HepG2 (cell line): ENCODE measurements at regions not wholly inside any gene's neighbourhood (a gene's known extent, or its start where the extent isn't known, plus 50 kb on each side); places are given as distances from the start of the nearest gene placed in this dataset.

ENCODE experiments used
- ATAC-seq: fragments of 200-7000 bp; cut with Tn5 transposase; 3 replicates; pipeline ENCODE4 v1.9.1; 2020; ENCODE audit warnings: mild to moderate bottlenecking, moderate library complexity
- BruUV-seq: library from RNA; stranded (reverse); fragments of 400-500 nt; replicated peaks from 2 replicates; lab custom pipeline; 2021; lab: Mats Ljungman, UMichigan
- CTCF ChIA-PET: fragments of 300-600 bp; formaldehyde crosslinking; extraction: SDS; loops from one replicate; lab custom pipeline; 2021; ENCODE audit warnings: low total read pairs, inconsistent platforms, low intra/inter-chr PET ratio; lab: Yijun Ruan, JAX
- POLR2A ChIA-PET: fragments of 350-600 bp; sonication (Branson Sonifier 250); formaldehyde crosslinking; loops from one replicate; lab custom pipeline; 2020; ENCODE audit warnings: antibody characterized with exemption, inconsistent platforms; lab: Yijun Ruan, JAX
- DNase-seq: peaks from one replicate; pipeline ENCODE4 v3.0.0-alpha.2; 2015; ENCODE audit warnings: low spot score
- FAIRE-seq: peaks from 3 replicates; lab custom pipeline; 2011; peaks lifted over from hg19 to GRCh38; lab: Jason Lieb, UNC
- H2AFZ ChIP-seq: one replicate; pipeline ENCODE4 v1.6.1; 2011; ENCODE audit warnings: low read length, inconsistent platforms
- H3K27ac ChIP-seq: fragments of 300-600 bp; 3 replicates; pipeline ENCODE4 v1.8.0; 2011; ENCODE audit warnings: mixed run types, mild to moderate bottlenecking, mixed read lengths, low read length, inconsistent platforms; ENCODE audit not compliant: insufficient read depth; ENCODE audit errors: extremely low read length
- H3K27me3 ChIP-seq, 2 experiments: fragments of 200-600 bp in 1 of 2; 2 replicates in 1 of 2; 3 replicates in 1 of 2; pipeline versions ENCODE4 v1.6.0 to v1.8.0; 2011; ENCODE audit warnings: low read length in 2 of 2, mild to moderate bottlenecking in 2 of 2, moderate library complexity in 2 of 2, inconsistent platforms in 1 of 2; ENCODE audit not compliant: insufficient read depth in 2 of 2, control insufficient read depth in 1 of 2
- H3K36me3 ChIP-seq, 2 experiments: fragments of 200-600 bp in 1 of 2; replicated peaks in 1 of 2; 2 replicates in 1 of 2; 3 replicates in 1 of 2; pipeline versions ENCODE4 v1.5.1 to v1.8.0; 2011; ENCODE audit warnings: low read length in 2 of 2, inconsistent platforms in 1 of 2; ENCODE audit not compliant: insufficient read depth in 2 of 2, control insufficient read depth in 1 of 2
- H3K4me1 ChIP-seq: 2 replicates; pipeline ENCODE4 v1.5.1; 2012; ENCODE audit warnings: low read length, inconsistent platforms; ENCODE audit not compliant: insufficient read depth
- H3K4me2 ChIP-seq: 2 replicates; pipeline ENCODE4 v1.6.0; 2011; ENCODE audit warnings: low read depth, low read length, inconsistent platforms
- H3K4me3 ChIP-seq, 3 experiments: fragments of 200-600 bp in 1 of 3; sonication (generic), shearing (Covaris generic) in 1 of 3; replicated peaks in 1 of 3; 2 replicates each; pipeline ENCODE4 v1.5.1; 2011 to 2016; ENCODE audit warnings: low read length in 3 of 3, inconsistent platforms in 2 of 3, low read depth in 2 of 3, mild to moderate bottlenecking in 2 of 3, control low read depth in 1 of 3, mixed read lengths in 1 of 3; ENCODE audit not compliant: insufficient read depth in 1 of 3
- H3K79me2 ChIP-seq: one replicate; pipeline ENCODE4 v1.6.1; 2011; ENCODE audit warnings: low read length, inconsistent platforms; ENCODE audit not compliant: insufficient read depth
- H3K9ac ChIP-seq: 2 replicates; pipeline ENCODE4 v1.6.0; 2011; ENCODE audit warnings: mild to moderate bottlenecking, low read depth, low read length, inconsistent platforms; ENCODE audit not compliant: insufficient read depth
- H3K9me3 ChIP-seq: 2 replicates; pipeline ENCODE4 v1.5.1; 2012; ENCODE audit warnings: mild to moderate bottlenecking, low read length
- H4K20me1 ChIP-seq: 2 replicates; pipeline ENCODE4 v1.6.0; 2011; ENCODE audit warnings: inconsistent platforms, mild to moderate bottlenecking, low read length, moderate library complexity; ENCODE audit not compliant: insufficient read depth
- ASH2L ChIP-seq: fragments of 300-600, 200-600 bp; sonication (generic); IDR thresholded peaks from 2 replicates; pipeline ENCODE4 v1.7.0; 2017; ENCODE audit warnings: low read depth, mild to moderate bottlenecking, moderate library complexity, mixed read lengths, low read length; ENCODE audit not compliant: insufficient read length
- BRD4 ChIP-seq: sonication (generic); formaldehyde crosslinking; IDR thresholded peaks from 2 replicates; pipeline ENCODE4 v1.4.0; 2020; ENCODE audit warnings: missing genetic modification reagents
- CBX2 ChIP-seq, 2 experiments: fragments of 200-600 bp in 1 of 2; sonication (generic); formaldehyde crosslinking in 1 of 2; IDR thresholded peaks; 2 replicates each; pipeline versions ENCODE4 v1.7.0 to v1.8.1; 2018 to 2022; ENCODE audit warnings: low read depth in 2 of 2, low read length in 1 of 2, mild to moderate bottlenecking in 1 of 2, missing genetic modification reagents in 1 of 2
- FOSL1 ChIP-seq: sonication (generic); formaldehyde crosslinking; IDR thresholded peaks from 2 replicates; pipeline ENCODE4 v1.9.0; 2021; ENCODE audit warnings: missing genetic modification reagents, borderline replicate concordance
- HOXA3 ChIP-seq: sonication (generic); formaldehyde crosslinking; IDR thresholded peaks from 2 replicates; pipeline ENCODE4 v1.5.0; 2020; ENCODE audit warnings: missing genetic modification reagents
- ISX ChIP-seq: sonication (generic); formaldehyde crosslinking; conservative IDR thresholded peaks from 2 replicates; pipeline ENCODE4 v1.5.0; 2020; ENCODE audit warnings: missing genetic modification reagents
- KDM3A ChIP-seq: IDR thresholded peaks from 2 replicates; pipeline ENCODE4 v1.6.1; 2018; ENCODE audit warnings: low read depth, missing compliant biosample characterization
- SNRNP70 ChIP-seq: fragments of 200-400 bp; formaldehyde crosslinking; IDR thresholded peaks from 2 replicates; pipeline ENCODE4 v1.6.1; 2017; ENCODE audit warnings: mild to moderate bottlenecking, low read depth, low read length, moderate library complexity
- XBP1 ChIP-seq: sonication (generic); formaldehyde crosslinking; IDR thresholded peaks from 2 replicates; pipeline ENCODE4 v1.5.0; 2020; ENCODE audit warnings: missing genetic modification reagents
- ZBTB7B ChIP-seq: sonication (generic); formaldehyde crosslinking; IDR thresholded peaks from 2 replicates; pipeline ENCODE4 v1.4.0; 2020; ENCODE audit warnings: missing genetic modification reagents
- ZNF205 ChIP-seq: IDR thresholded peaks from 2 replicates; pipeline ENCODE4 v1.6.1; 2018; ENCODE audit warnings: missing biosample characterization, missing genetic modification reagents
- ZNF564 ChIP-seq: sonication (generic); formaldehyde crosslinking; IDR thresholded peaks from 2 replicates; pipeline ENCODE4 v1.8.1; 2023; ENCODE audit warnings: mild to moderate bottlenecking, missing genetic modification reagents
- WGBS: methylation state at CpG from one replicate; pipeline ENCODE4 v1.1.6; 2017; ENCODE audit warnings: low lambda C conversion rate; 5-methylcytosine and 5-hydroxymethylcytosine counted together
- in situ Hi-C: cut with HindIII; loops from 2 replicates; pipeline ENCODE4 v1.10.0; 2017; ENCODE audit warnings: low pct_unique_long_range_greater_than_20kb; ENCODE audit not compliant: extremely low pct_ligation_motif_present
- intact Hi-C: fragments of 100-400 bp; cut with micrococcal nuclease; formaldehyde crosslinking; loops from one replicate; pipeline ENCODE4 v1.10.0; 2022; ENCODE audit not compliant: unreplicated experiment
- TF ChIP-seq, protein P1 (sequence below): sonication (generic); IDR thresholded peaks from 2 replicates; pipeline ENCODE4 v1.6.1; 2016; ENCODE audit warnings: low read depth, borderline replicate concordance
- TF ChIP-seq, protein P2 (sequence below): sonication (generic); formaldehyde crosslinking; IDR thresholded peaks from 2 replicates; pipeline ENCODE4 v1.4.0; 2020; ENCODE audit warnings: missing genetic modification reagents; ENCODE audit errors: not compliant biosample characterization
- TF ChIP-seq, protein P3 (sequence below): sonication (generic); formaldehyde crosslinking; IDR thresholded peaks from 2 replicates; pipeline ENCODE4 v1.4.0; 2020; ENCODE audit warnings: missing genetic modification reagents

DNA sequence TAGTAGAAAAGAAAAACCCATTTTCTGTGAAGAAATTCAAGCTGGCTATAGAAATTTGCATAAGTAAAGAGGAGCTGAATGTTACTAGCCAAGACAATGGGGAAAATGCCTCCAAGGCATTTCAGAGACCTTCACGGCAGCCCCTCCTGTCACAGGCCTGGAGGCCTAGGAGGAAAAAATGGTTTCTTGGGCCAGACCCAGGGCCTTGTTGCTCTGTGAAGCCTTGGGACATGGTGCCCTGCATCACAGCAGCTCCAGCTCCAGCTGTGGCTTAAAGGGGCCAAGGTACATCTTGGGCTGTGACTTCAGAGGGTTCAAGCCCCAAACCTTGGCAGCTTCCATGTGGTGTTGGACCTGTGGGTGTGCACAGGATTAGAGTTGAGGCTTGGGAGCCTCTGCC, 130.0 kb upstream of the DMRTA1 start:
- CTCF ChIA-PET = no interaction called here
- no peaks in the 10 kb centered on the region for H3K36me3 ChIP-seq
- TF ChIP-seq ZNF564 (CRISPR knock-in tag) (no peak), ZNF205 (no peak)
- TF ChIP-seq, all 625 proteins: peak for 0
- Histone ChIP-seq H3K4me3 (no peak overlapping the region), H2AFZ (no peak overlapping the region), H3K79me2 (no peaks in the 10 kb centered on the region), H3K9me3 (peaks cover 28% of the 10 kb centered on the region), H3K9ac (no peak overlapping the region), H3K4me1 (no peaks in the 10 kb centered on the region), H3K27me3 (no peaks in the 10 kb centered on the region), H4K20me1 (no peaks in the 10 kb centered on the region), H3K27ac (no peak overlapping the region), H3K4me2 (no peak overlapping the region)
- ATAC-seq (no peak), FAIRE-seq (no peak), DNase-seq (no peak)
- intact Hi-C loops (no loop called here), in situ Hi-C loops (no loop called here)
- BruUV-seq = no TSS peak
- POLR2A ChIA-PET = no interaction called here
- 14% methylated on average over 1 of the region's 1 CpG for WGBS

DNA sequence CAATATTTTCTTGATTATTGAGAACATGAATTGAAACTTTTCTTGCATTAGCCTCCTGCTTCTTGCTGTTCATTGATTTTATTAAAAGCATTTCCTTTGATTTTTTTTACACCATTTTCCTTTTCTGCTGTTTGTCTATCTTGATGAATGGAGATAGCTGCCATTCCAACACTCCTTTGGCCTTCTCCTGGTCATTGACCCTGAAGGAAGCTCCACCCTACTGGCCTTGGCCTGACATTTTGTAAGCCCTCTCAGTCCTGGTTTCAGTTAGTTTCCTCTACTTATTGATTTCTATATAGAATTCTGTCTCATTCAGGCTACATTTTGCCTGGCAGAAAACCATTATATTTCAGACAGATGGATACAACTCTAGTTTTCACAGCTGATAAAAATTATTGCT, 115.1 kb upstream of the DMRTA1 start:
- ChIA-PET POLR2A (no interaction called here), CTCF (no interaction called here)
- Histone ChIP-seq H3K4me1 (no peaks in the 10 kb centered on the region), H3K79me2 (no peaks in the 10 kb centered on the region), H3K9me3 (no peaks in the 10 kb centered on the region), H3K4me2 (no peak overlapping the region), H2AFZ (no peak overlapping the region), H3K9ac (no peak overlapping the region), H3K4me3 (no peak overlapping the region), H4K20me1 (no peaks in the 10 kb centered on the region), H3K27me3 (no peaks in the 10 kb centered on the region), H3K36me3 (no peaks in the 10 kb centered on the region), H3K27ac (no peak overlapping the region)
- BruUV-seq = no TSS peak
- intact Hi-C loops = no loop called here
- FAIRE-seq = no peak
- ATAC-seq = no peak
- no peak for DNase-seq
- in situ Hi-C loops = no loop called here
- TF ChIP-seq ISX (CRISPR knock-in tag) (no peak), FOSL1 (CRISPR knock-in tag) (no peak), KDM3A (CRISPR knock-in tag) (no peak), SNRNP70 (no peak), ZBTB7B (CRISPR knock-in tag) (no peak), CBX2 (IDR thresholded peaks at IDR 0.05; ENCODE audit: low read depth, low read length) (no peak), CBX2 (CRISPR knock-in tag; IDR thresholded peaks at IDR 0.05; ENCODE audit: low read depth) (no peak), BRD4 (CRISPR knock-in tag) (no peak), HOXA3 (CRISPR knock-in tag) (no peak), ASH2L (no peak), XBP1 (no peak)
- TF ChIP-seq, protein P1, sequence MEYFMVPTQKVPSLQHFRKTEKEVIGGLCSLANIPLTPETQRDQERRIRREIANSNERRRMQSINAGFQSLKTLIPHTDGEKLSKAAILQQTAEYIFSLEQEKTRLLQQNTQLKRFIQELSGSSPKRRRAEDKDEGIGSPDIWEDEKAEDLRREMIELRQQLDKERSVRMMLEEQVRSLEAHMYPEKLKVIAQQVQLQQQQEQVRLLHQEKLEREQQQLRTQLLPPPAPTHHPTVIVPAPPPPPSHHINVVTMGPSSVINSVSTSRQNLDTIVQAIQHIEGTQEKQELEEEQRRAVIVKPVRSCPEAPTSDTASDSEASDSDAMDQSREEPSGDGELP = no peak
- TF ChIP-seq, protein P2, sequence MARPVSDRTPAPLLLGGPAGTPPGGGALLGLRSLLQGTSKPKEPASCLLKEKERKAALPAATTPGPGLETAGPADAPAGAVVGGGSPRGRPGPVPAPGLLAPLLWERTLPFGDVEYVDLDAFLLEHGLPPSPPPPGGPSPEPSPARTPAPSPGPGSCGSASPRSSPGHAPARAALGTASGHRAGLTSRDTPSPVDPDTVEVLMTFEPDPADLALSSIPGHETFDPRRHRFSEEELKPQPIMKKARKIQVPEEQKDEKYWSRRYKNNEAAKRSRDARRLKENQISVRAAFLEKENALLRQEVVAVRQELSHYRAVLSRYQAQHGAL (CRISPR knock-in tag) = no peak
- TF ChIP-seq, protein P3, sequence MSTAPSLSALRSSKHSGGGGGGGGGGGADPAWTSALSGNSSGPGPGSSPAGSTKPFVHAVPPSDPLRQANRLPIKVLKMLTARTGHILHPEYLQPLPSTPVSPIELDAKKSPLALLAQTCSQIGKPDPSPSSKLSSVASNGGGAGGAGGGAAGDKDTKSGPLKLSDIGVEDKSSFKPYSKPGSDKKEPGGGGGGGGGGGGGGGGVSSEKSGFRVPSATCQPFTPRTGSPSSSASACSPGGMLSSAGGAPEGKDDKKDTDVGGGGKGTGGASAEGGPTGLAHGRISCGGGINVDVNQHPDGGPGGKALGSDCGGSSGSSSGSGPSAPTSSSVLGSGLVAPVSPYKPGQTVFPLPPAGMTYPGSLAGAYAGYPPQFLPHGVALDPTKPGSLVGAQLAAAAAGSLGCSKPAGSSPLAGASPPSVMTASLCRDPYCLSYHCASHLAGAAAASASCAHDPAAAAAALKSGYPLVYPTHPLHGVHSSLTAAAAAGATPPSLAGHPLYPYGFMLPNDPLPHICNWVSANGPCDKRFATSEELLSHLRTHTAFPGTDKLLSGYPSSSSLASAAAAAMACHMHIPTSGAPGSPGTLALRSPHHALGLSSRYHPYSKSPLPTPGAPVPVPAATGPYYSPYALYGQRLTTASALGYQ = no peak
